ENCODE measurements at regions not wholly inside any gene's neighbourhood (a gene's known extent, or its start where the extent isn't known, plus 50 kb on each side); places are given as distances from the start of the nearest gene placed in this dataset.

- CTCF ChIA-PET: interaction anchor here (0.7 to 1.5 kb wide), 4 partner anchors 15 to 815 kb away, joined by 3 to 4 read pairs (median 3); no protein-coding TSS in a partner anchor
- H3K4me1 Mint-ChIP-seq: peaks cover 8% of the 10 kb centered on the region
- H3K9me3 Mint-ChIP-seq: no peaks in the 10 kb centered on the region
- no peaks in the 10 kb centered on the region for H3K36me3 Mint-ChIP-seq (ENCODE audit: low read depth)
- H3K27ac Mint-ChIP-seq: no peak overlapping the region
- peak overlapping the region; percentile 14 for H3K4me3 Mint-ChIP-seq
- peak; percentile 75 for DNase-seq
- POLR2A ChIA-PET: interaction anchor here (0.6 kb wide), 1 partner anchor 548 kb away, joined by 4 read pairs; no protein-coding TSS in a partner anchor
- peaks cover 13% of the 10 kb centered on the region for H3K27me3 Mint-ChIP-seq
Measured at GRCh38 chr17:33750943-33751701, 458.0 kb upstream of the ASIC2 start.

DNA sequence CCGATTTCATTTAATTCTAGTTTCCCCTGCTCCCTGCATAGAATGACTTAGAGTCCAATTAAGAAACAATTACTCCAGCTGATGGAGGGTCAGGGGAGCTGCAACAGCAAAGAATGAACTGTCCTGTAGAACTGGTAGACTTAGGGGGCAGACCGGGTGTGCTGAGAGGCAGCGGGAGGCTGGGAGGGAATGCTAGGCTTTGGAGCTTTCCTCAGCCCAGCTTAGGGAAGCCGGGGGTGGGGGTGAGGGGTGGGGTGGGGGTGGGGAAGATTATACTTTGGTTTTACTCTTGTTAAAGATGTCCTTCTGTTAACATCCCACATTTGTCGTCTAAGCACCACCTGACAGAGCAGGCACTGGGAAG is 458.6 kb upstream of the ASIC2 start:
- ChIA-PET CTCF (interaction anchor here (1.1 to 1.3 kb wide), 2 partner anchors 16 to 22 kb away, joined by 3 read pairs; no protein-coding TSS in a partner anchor), POLR2A (no interaction called here)
- DNase-seq: no peak
- Mint-ChIP-seq H3K36me3 (ENCODE audit: low read depth) (no peaks in the 10 kb centered on the region), H3K4me3 (peak overlapping the region; percentile 14), H3K27ac (no peak overlapping the region), H3K4me1 (peaks cover 8% of the 10 kb centered on the region), H3K27me3 (peaks cover 13% of the 10 kb centered on the region), H3K9me3 (no peaks in the 10 kb centered on the region)

- ChIA-PET POLR2A (no interaction called here), CTCF (no interaction called here)
- H3K4me1 Mint-ChIP-seq: peaks cover 8% of the 10 kb centered on the region
- no peaks in the 10 kb centered on the region for H3K36me3 Mint-ChIP-seq (ENCODE audit: low read depth)
- H3K4me3 Mint-ChIP-seq: no peak overlapping the region
- no peak for DNase-seq
- no peak overlapping the region for H3K27ac Mint-ChIP-seq
- no peaks in the 10 kb centered on the region for H3K9me3 Mint-ChIP-seq
- H3K27me3 Mint-ChIP-seq: peaks cover 13% of the 10 kb centered on the region
Measured at GRCh38 chr17:33753452-33753851, 460.4 kb upstream of the ASIC2 start.

- Mint-ChIP-seq H3K4me3 (no peak overlapping the region), H3K27ac (no peak overlapping the region), H3K27me3 (peaks cover 19% of the 10 kb centered on the region), H3K36me3 (ENCODE audit: low read depth) (no peaks in the 10 kb centered on the region), H3K9me3 (no peaks in the 10 kb centered on the region), H3K4me1 (peaks cover 7% of the 10 kb centered on the region)
- ChIA-PET POLR2A (no interaction called here), CTCF (no interaction called here)
- DNase-seq: no peak
Measured at GRCh38 chr17:33756021-33756420, 462.9 kb upstream of the ASIC2 start.

DNA sequence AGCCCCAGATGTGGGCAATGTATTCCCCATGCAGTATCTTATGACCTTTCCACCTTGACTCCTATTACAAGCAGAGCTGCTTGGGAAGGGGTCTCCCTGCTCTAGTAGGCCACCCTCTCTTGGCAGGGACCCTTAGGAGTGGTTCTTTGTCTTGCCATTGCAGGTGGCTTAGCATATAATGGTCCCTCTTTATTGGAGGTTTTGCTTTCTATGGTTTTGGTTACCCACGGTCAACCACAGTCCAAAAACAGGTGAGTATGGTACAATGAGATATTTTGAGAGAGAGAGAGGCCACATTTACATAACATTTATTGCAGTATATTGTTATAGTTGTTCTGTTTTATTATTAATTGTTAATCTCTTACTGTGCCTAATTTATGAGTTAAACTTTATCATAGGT is 472.8 kb upstream of the ASIC2 start:
- no peaks in the 10 kb centered on the region for H3K4me1 Mint-ChIP-seq
- no peak overlapping the region for H3K4me3 Mint-ChIP-seq
- ChIA-PET CTCF (no interaction called here), POLR2A (no interaction called here)
- no peak for DNase-seq
- H3K27me3 Mint-ChIP-seq: no peaks in the 10 kb centered on the region
- H3K9me3 Mint-ChIP-seq: no peaks in the 10 kb centered on the region
- H3K36me3 Mint-ChIP-seq (ENCODE audit: low read depth): no peaks in the 10 kb centered on the region
- no peak overlapping the region for H3K27ac Mint-ChIP-seq

GRCh38 chr17:33766721-33767120 is 473.6 kb upstream of the ASIC2 start:
- Mint-ChIP-seq H3K36me3 (ENCODE audit: low read depth) (no peaks in the 10 kb centered on the region), H3K27ac (no peak overlapping the region), H3K4me1 (no peaks in the 10 kb centered on the region), H3K27me3 (no peaks in the 10 kb centered on the region), H3K9me3 (no peaks in the 10 kb centered on the region), H3K4me3 (no peak overlapping the region)
- no peak for DNase-seq
- ChIA-PET POLR2A (no interaction called here), CTCF (no interaction called here)

- H3K9me3 Mint-ChIP-seq: no peaks in the 10 kb centered on the region
- H3K27ac Mint-ChIP-seq: no peak overlapping the region
- H3K36me3 Mint-ChIP-seq (ENCODE audit: low read depth): no peaks in the 10 kb centered on the region
- no peak for DNase-seq
- no peaks in the 10 kb centered on the region for H3K27me3 Mint-ChIP-seq
- ChIA-PET CTCF (interaction anchor here (1.2 kb wide), 1 partner anchor 12 kb away, joined by 4 read pairs; no protein-coding TSS in a partner anchor), POLR2A (no interaction called here)
- H3K4me3 Mint-ChIP-seq: no peak overlapping the region
- no peaks in the 10 kb centered on the region for H3K4me1 Mint-ChIP-seq
Measured at GRCh38 chr17:33769066-33769465, 476.0 kb upstream of the ASIC2 start.

DNA sequence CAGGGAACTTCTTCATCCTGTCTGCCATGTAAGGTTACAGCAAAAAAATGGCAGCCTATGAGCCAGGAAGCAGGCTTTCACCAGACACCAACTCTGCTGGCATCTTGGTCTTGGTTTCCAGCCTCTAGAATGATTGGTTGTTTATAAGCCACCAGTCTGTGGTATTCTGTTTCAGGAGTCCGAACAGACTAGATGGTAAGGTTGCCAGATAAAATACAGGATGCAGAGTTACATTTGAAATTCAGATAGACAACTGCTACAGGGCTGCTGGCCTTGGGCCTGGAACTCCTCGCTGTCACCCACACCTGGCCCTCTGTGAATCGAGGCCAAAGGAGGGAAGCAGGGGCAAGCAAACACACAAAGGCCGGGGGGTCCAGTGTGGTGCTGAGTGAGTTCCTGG is 478.8 kb upstream of the CCL2 start:
- H3K4me3 Mint-ChIP-seq: no peak overlapping the region
- no peaks in the 10 kb centered on the region for H3K9me3 Mint-ChIP-seq
- no peak for DNase-seq
- CTCF ChIA-PET: no interaction called here
- H3K27me3 Mint-ChIP-seq: no peaks in the 10 kb centered on the region
- POLR2A ChIA-PET: no interaction called here
- no peaks in the 10 kb centered on the region for H3K4me1 Mint-ChIP-seq
- H3K27ac Mint-ChIP-seq: no peak overlapping the region
- no peaks in the 10 kb centered on the region for H3K36me3 Mint-ChIP-seq (ENCODE audit: low read depth)

DNA sequence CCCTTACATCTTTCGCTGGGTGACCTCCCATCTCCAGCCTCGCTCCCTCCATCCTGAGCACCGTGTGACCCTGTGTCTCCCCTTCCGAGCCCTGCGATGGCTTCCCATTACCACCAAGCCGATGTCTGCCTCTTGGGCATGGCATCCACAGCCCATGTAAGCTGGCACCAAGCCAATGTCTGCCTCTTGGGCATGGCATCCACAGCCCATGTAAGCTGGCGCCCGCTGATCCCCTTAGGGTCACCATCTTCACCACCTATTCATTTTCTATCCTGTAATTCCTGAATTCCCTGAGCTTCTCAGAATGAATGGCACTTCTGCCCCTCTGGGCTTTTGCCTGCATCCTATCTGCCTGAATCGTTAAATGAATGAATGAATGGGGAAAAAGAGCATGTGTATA is 478.2 kb upstream of the CCL2 start:
- no peaks in the 10 kb centered on the region for H3K9me3 Mint-ChIP-seq
- DNase-seq: no peak
- no peak overlapping the region for H3K27ac Mint-ChIP-seq
- no peaks in the 10 kb centered on the region for H3K4me1 Mint-ChIP-seq
- H3K27me3 Mint-ChIP-seq: peaks cover 4% of the 10 kb centered on the region
- ChIA-PET CTCF (no interaction called here), POLR2A (no interaction called here)
- H3K36me3 Mint-ChIP-seq (ENCODE audit: low read depth): no peaks in the 10 kb centered on the region
- no peak overlapping the region for H3K4me3 Mint-ChIP-seq

DNA sequence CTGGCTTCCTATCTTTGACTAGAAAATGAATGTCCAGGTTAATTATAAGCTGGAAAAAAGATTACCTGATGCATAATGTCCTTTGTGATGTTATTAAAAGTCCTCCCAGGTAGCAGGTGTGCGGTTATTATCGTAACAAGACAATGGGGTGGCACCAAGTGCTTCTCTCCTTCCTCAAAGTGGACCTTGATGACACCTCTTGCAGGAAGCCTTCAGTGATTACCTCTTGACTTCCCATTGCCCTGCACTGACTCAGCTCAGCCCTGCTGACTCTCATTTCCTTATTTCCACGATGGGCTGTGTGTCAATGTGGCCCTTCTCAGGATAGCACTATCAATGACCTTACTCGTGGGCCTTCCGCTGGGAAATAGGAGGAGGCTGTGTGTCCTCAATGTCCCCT is 477.4 kb upstream of the CCL2 start:
- Mint-ChIP-seq H3K27me3 (peaks cover 4% of the 10 kb centered on the region), H3K27ac (no peak overlapping the region), H3K9me3 (no peaks in the 10 kb centered on the region), H3K4me3 (no peak overlapping the region), H3K4me1 (no peaks in the 10 kb centered on the region), H3K36me3 (ENCODE audit: low read depth) (no peaks in the 10 kb centered on the region)
- ChIA-PET CTCF (no interaction called here), POLR2A (no interaction called here)
- no peak for DNase-seq

GRCh38 chr17:33778505-33779233 is 476.4 kb upstream of the CCL2 start:
- H3K4me1 Mint-ChIP-seq: no peaks in the 10 kb centered on the region
- POLR2A ChIA-PET: no interaction called here

GRCh38 chr17:33779234-33779591 is 475.9 kb upstream of the CCL2 start:
- Mint-ChIP-seq H3K36me3 (ENCODE audit: low read depth) (no peaks in the 10 kb centered on the region), H3K9me3 (no peaks in the 10 kb centered on the region), H3K4me1 (no peaks in the 10 kb centered on the region), H3K27me3 (peaks cover 7% of the 10 kb centered on the region), H3K27ac (no peak overlapping the region), H3K4me3 (no peak overlapping the region)
- POLR2A ChIA-PET: no interaction called here
- CTCF ChIA-PET: interaction anchor here (0.6 to 0.9 kb wide), 2 partner anchors 9 to 356 kb away, joined by 3 read pairs; no protein-coding TSS in a partner anchor
- DNase-seq: peak; percentile 49

More at GRCh38 chr17:33778505-33779233, 476.4 kb upstream of the CCL2 start:
- no peak overlapping the region for H3K4me3 Mint-ChIP-seq
- no peaks in the 10 kb centered on the region for H3K9me3 Mint-ChIP-seq
- no peaks in the 10 kb centered on the region for H3K36me3 Mint-ChIP-seq (ENCODE audit: low read depth)
- no peak for DNase-seq
- CTCF ChIA-PET: interaction anchor here (0.6 kb wide), 1 partner anchor 20 kb away, joined by 3 read pairs; no protein-coding TSS in a partner anchor
- no peak overlapping the region for H3K27ac Mint-ChIP-seq
- H3K27me3 Mint-ChIP-seq: peaks cover 7% of the 10 kb centered on the region

- no peak for DNase-seq
- no peaks in the 10 kb centered on the region for H3K36me3 Mint-ChIP-seq (ENCODE audit: low read depth)
- peaks cover 12% of the 10 kb centered on the region for H3K27me3 Mint-ChIP-seq
- H3K4me3 Mint-ChIP-seq: no peak overlapping the region
- no peaks in the 10 kb centered on the region for H3K9me3 Mint-ChIP-seq
- H3K27ac Mint-ChIP-seq: no peak overlapping the region
- H3K4me1 Mint-ChIP-seq: no peaks in the 10 kb centered on the region
- ChIA-PET POLR2A (no interaction called here), CTCF (no interaction called here)
Measured at GRCh38 chr17:33785281-33785680, 469.8 kb upstream of the CCL2 start.

Measured in activated CD4-positive, alpha-beta T cell treated with anti-CD3 and anti-CD28 coated beads, Interleukin-2, amount 10 ng/mL, durations not matched to agents 7 days and 5 days (primary cell).